ENCODE measurements at regions not wholly inside any gene's neighbourhood (a gene's known extent, or its start where the extent isn't known, plus 50 kb on each side); places are given as distances from the start of the nearest gene placed in this dataset.

- peak in 4 of 5 donors; percentile 8 to 36 (median 17) for DNase-seq
- H3K27me3 ChIP-seq = no peaks in the 10 kb centered on the region
- TF ChIP-seq EP300 (IDR thresholded peaks at IDR 0.05) = no peak
- TF ChIP-seq CTCF (IDR thresholded peaks at IDR 0.05) = no peak
- TF ChIP-seq POLR2A (IDR thresholded peaks at IDR 0.05) = no peak
- intact Hi-C loops (cut with DNase I) = no loop called here
- H3K4me1 ChIP-seq (ENCODE audit: insufficient read depth) = peaks cover 3% of the 10 kb centered on the region
- no peaks in the 10 kb centered on the region for H3K9me3 ChIP-seq
- H3K4me3 ChIP-seq = peak overlapping the region; percentile 38
- H3K36me3 ChIP-seq = no peaks in the 10 kb centered on the region
- 1% methylated on average over 56 of the region's 56 CpGs for whole genome bisulfite sequencing, 3 donors
- H3K27ac ChIP-seq = no peak overlapping the region
These were observed 221.8 kb downstream of the INSIG2 start for GRCh38 chr2:118309946-118310680.

DNA sequence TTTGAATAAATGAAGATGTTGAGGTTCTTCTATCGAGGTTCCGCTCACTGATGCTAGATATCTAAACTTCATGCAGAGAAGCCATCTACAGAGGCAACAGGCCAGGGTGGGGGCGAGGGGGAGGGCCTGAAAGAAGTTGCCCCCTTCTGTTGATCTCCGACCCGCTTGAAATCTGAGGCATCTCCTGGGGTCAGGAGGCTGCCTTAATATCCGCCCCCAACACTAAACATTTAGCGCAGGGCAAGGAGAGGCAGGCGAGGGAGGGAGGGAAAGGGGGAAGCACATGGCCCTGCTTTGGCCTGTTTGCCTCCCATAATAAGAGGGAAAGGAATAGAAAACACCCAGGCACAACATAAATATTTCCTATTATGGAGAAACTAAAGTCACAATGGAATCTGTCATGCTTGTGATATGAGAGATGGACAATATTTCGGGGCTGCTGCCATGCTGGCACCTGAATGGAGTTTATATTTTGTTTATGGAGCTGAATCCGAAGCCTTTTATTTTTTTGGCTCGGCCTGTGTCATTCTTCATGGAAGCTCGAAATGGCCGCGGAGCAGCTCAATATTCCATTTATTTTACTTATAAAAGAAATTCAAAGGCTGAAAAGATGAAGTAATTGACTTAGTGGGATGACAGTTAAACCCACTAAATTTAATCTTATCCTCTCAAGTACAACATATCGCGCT lies 221.1 kb downstream of the INSIG2 start:
- H3K9me3 ChIP-seq = no peaks in the 10 kb centered on the region
- H3K4me3 ChIP-seq = peak overlapping the region; percentile 38
- no peaks in the 10 kb centered on the region for H3K36me3 ChIP-seq
- H3K4me1 ChIP-seq (ENCODE audit: insufficient read depth) = peaks cover 3% of the 10 kb centered on the region
- WGBS, 3 donors = 49 to 55% (median 50%) methylated on average over 16 of the region's 16 CpGs
- intact Hi-C loops (cut with DNase I) = no loop called here
- no peaks in the 10 kb centered on the region for H3K27me3 ChIP-seq
- no peak for DNase-seq
- no peak overlapping the region for H3K27ac ChIP-seq
- no peak for TF ChIP-seq EP300 (IDR thresholded peaks at IDR 0.05)
- TF ChIP-seq POLR2A (IDR thresholded peaks at IDR 0.05) = no peak
- no peak for TF ChIP-seq CTCF (IDR thresholded peaks at IDR 0.05)

DNA sequence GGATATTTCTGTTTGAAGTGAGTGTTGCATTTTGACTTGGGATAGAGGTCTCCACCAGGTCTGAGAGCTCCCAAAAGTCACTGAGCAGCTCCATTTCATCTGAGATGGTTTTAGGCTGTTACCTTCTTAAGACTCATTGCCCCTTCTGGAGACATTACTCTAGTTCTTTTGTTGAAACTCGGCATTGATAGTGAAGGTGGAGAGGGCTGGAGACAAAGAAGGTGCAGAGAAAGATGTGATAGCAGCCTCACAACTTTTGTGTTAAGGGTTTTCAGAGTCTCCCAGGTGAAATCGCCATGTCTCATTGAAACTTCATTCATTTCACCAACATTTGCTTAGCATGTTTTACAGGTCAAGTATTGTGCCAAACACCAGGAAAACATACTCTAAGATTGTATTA lies 219.6 kb downstream of the INSIG2 start:
- Histone ChIP-seq H3K4me1 (ENCODE audit: insufficient read depth) (peaks cover 3% of the 10 kb centered on the region), H3K36me3 (no peaks in the 10 kb centered on the region), H3K9me3 (no peaks in the 10 kb centered on the region), H3K27ac (no peak overlapping the region), H3K4me3 (no peak overlapping the region), H3K27me3 (no peaks in the 10 kb centered on the region)
- DNase-seq = no peak
- 59 to 76% (median 63%) methylated on average over 2 of the region's 2 CpGs for WGBS, 3 donors
- TF ChIP-seq EP300 (IDR thresholded peaks at IDR 0.05) (no peak), CTCF (IDR thresholded peaks at IDR 0.05) (no peak), POLR2A (IDR thresholded peaks at IDR 0.05) (no peak)
- intact Hi-C loops (cut with DNase I) = no loop called here

- H3K4me3 ChIP-seq = no peak overlapping the region
- TF ChIP-seq EP300 (IDR thresholded peaks at IDR 0.05) (no peak), POLR2A (IDR thresholded peaks at IDR 0.05) (no peak)
- intact Hi-C loops (cut with DNase I) = no loop called here
- H3K27me3 ChIP-seq = no peaks in the 10 kb centered on the region
- DNase-seq = no peak
- no peak overlapping the region for H3K27ac ChIP-seq
- H3K4me1 ChIP-seq (ENCODE audit: insufficient read depth) = no peaks in the 10 kb centered on the region
- H3K36me3 ChIP-seq = no peaks in the 10 kb centered on the region
- H3K9me3 ChIP-seq = no peaks in the 10 kb centered on the region
These were observed 213.0 kb downstream of the INSIG2 start for GRCh38 chr2:118301248-118301647.

DNA sequence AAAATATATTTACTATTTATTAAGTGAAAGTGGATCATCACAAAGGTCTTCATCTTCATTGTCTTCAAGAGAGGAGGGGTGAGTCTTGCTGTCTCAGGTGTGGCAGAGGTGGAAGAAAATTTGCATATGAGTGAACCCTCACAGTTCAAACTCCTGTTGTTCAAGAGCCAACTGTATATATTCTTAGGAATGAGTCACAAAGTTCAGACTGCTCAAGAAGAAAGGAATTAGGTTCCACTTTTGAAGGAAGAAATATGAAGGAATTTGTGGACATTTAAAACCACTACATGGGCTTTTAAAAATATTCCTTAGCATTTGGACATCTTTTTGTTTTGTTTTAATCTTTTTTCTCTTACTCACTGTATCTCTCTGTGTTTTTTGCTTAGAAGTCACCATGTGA lies 212.6 kb downstream of the INSIG2 start:
- no peak for TF ChIP-seq CTCF (IDR thresholded peaks at IDR 0.05)
- TF ChIP-seq POLR2A (IDR thresholded peaks at IDR 0.05) = no peak
- no peak for TF ChIP-seq EP300 (IDR thresholded peaks at IDR 0.05)
- intact Hi-C loops (cut with DNase I) = no loop called here
- Histone ChIP-seq H3K27me3 (no peaks in the 10 kb centered on the region), H3K27ac (no peak overlapping the region), H3K36me3 (no peaks in the 10 kb centered on the region), H3K4me1 (ENCODE audit: insufficient read depth) (no peaks in the 10 kb centered on the region), H3K4me3 (no peak overlapping the region), H3K9me3 (no peaks in the 10 kb centered on the region)
- no peak for DNase-seq

Data from ovary (tissue), 7 donors.